T-helper 2 cell treated with Interferon-gamma antibody and Interleukin-4, amounts not matched to agents 100 ng/mL and 5 ng/mL, for 36 hours (primary cell): ENCODE measurements at regions not wholly inside any gene's neighbourhood (a gene's known extent, or its start where the extent isn't known, plus 50 kb on each side); places are given as distances from the start of the nearest gene placed in this dataset.
"Not testable (repeated sequence)": the region's sequence is repeated elsewhere in the genome, so short reads cannot be mapped to it uniquely, and the experiment has no call there.

Experiments
- intact Hi-C: fragments of 100-400 bp; cut with micrococcal nuclease; formaldehyde crosslinking; loops from one replicate; pipeline ENCODE4 v1.15.1; 2023

DNA sequence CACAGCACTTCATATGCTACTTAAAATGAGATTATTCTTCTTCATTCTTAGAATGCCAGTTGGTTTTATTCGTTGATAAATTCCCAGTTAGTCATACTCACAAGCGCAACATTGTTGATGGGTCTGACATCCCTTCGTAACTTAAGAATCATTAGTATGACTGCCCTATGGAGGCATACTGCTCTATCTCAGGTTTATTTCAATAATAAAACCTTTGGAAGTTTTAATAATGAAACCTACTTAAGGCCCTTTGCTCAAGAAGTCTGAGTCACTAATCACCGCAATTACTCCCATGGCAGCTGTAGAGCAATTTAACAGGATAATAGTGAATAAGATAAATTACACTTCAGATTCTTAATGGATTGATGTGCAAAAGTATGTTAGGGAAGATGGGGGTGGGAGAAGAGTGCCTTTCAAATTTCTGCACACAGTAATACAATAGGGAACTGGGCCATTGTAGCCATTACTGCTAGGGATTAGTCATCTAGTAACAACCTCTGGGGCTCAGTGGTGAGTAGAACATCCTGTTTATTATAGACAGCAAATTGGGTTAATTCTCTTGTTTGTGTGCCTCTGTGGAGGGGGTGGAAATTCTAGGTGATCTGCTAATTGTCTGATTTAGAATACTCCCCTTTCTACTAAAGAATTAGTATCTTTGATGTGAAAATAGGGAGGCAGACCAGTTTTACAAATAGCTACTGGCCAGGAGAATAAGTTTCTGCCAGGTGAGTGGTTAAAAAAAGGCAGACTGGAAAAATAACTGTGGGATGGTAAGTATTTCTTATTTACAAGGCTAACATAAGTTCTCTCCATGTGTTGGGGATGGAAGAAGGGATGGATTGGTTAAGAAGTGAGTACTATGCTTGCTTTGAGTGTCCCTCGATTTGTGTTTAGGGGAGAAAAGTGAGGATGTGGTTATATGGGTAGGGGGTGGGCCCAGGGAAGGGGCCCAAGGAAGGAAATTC is 74.5 kb upstream of the VKORC1L1 start:
- intact Hi-C loops, result no loop called here

DNA sequence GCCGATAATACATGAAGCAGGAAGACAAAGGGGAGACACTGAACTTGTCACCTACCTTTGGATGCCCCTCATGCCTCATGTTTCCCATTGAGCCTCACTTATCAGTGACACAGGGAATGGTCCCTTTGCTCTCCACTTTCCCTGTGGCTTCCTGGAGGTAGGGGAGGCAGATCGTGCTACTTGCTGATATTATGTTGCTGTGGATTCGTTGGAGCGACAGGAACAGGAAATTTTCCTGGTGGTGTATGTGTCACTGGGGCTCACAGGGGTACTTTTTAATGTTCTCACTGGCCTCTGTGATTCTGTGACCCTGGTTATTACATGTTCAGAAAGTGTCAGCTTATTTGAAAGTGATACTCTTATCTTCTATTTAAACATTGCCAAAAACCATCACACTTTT is 72.7 kb upstream of the VKORC1L1 start:
- intact Hi-C loops, result not testable (repeated sequence)

DNA sequence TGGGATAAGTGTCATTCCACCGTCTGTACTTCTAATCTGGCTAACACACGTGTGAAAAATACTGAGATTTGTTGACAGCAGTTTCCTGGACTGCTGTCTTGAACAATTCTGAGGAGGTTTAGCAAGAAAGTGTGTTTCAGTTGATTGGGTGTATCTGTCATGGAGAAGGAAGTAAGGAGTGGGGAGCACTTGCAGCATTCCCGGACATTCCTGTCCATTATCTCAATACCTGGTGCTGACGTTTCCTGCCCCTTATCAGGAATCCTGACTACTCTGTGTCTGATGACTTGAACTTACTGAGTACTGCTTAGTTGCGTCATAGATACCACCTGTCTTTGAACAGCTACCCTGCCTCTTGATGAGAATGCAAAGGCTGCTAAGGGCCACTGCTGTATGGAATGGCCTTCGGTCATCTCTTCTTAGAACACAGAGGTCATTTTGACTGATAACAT is 72.0 kb upstream of the VKORC1L1 start:
- intact Hi-C loops, result no loop called here

DNA sequence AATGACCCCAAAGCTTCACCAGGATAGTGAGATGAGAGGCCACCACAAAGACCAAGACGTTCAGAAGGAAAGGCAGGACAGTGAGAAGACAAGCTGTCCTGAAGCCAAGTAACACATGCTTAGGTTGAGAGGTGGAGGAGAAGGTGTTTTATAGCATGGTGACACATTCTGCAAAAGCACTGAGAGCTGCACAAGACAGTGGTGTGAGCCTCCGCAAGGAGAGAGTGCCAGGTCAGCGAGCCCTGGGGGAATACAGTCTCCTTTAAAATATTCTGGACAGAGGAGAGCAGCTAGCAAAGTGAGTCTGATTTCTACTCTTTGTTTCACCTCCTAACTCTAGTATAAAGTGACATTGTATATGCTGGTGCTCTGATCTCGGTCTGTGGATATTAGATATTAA is 68.0 kb upstream of the VKORC1L1 start:
- intact Hi-C loops, result no loop called here

DNA sequence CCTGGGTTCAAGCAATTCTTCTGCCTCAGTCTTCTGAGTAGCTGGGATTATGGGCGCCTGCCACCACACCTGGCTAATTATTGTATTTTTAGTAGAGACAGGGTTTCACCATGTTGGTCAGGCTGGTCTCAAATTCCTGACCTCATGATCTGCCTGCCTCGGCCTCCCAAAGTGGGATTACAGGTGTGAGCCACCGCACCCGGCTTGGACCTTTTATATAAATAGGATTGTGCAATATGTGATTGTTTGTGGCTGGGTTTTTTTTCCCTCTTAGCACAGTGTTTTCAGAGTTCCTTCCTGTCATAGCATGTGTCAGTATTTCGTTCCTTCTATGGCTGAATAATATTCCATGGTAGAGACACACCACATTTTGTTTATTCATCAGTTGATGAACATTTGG is 65.8 kb upstream of the VKORC1L1 start:
- intact Hi-C loops, result not testable (repeated sequence)

DNA sequence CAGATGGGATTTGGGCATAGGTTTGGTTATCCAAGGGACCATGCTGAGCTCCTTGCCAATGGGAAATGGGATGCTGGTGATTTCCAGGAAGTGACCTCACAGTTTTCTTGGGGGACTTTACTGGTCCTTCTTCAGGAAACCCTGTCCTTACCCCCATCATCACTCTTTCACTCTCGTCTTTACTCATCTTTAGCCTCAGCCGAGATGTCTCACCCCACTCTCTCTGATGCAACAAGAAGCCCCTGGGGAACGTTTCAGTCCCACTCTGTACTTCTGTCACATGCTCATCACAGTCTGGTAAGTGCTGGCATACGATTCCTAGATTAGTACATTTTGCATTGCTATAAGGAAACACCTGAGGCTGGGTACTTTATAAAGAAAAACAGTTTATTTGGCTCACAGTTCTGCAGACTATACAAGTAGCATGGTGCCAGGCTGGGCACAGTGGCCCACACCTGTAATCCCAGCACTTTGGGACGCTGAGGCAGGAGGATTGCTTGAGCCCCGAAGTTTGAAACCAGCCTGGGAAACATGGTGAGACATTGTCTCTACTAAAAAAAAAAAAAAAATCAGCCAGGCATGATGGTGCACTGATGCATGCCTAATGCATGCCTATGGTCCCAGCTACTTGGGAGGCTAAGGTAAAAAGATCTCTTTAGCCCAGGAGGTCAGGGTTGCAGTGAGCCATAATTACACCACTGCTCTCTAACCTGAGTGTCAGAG is 63.5 kb upstream of the VKORC1L1 start:
- intact Hi-C loops, result no loop called here

DNA sequence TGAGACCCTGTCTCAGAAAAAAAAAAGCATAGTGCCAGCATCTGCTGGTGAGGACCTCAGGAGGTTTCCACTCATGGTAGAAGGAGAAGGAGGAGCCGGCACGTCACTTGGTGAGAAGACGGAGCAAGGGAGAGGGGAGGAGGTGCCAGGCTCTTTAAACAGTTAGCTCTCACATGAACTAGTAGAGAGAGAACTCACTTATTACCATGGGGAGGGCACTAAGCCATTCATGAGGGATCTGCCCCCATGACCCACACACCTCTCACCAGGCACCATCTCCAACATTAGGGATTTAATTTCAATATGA is 62.9 kb upstream of the VKORC1L1 start:
- intact Hi-C loops, result no loop called here

DNA sequence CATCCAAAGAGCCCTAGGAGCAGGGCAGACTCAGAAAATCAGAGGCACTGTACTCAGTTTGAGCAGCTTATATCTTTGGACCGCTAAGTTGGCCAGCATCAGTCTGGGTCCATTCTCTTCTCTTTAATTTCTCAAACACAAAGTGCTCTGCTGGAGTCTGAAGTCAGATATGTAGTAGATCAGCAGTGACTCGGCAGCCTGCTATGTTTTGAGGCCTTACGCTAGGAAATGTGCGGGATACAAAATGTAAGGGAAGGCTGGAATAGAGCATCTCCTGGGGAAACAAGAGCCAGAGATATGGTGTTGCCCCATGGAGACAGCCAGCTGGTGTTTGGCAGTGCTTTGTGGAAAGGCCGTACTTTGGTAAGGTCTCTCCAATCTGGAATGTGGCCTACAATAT is 60.6 kb upstream of the VKORC1L1 start:
- intact Hi-C loops, result no loop called here

DNA sequence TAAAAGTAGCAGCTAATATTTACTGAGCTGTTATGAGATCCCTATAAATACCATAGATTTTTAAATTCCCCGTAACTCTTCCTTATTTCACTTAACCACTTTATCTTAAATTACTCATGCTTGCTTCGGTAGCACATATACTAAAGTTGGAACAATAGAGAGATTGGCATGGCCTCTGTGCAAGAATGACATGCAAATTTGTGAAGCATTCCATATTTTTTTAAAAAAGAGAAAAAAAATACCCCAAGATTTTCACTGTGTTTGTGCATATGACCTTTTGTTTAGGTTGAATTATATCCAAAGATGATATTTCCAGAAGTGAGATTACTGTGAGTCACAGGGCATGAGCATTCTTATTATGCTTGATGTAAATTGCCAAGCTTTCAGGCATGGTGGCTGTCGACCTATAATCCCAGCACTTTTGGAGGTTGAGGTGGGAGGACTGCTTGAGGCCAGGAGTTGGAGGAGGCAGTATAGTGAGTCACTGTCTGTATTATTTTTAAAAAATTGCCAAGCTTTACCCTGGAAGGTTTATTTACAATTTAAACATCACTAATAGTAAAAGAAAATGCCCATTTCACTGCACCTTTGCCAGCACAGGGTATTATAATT is 58.2 kb upstream of the VKORC1L1 start:
- intact Hi-C loops, result not testable (repeated sequence)

DNA sequence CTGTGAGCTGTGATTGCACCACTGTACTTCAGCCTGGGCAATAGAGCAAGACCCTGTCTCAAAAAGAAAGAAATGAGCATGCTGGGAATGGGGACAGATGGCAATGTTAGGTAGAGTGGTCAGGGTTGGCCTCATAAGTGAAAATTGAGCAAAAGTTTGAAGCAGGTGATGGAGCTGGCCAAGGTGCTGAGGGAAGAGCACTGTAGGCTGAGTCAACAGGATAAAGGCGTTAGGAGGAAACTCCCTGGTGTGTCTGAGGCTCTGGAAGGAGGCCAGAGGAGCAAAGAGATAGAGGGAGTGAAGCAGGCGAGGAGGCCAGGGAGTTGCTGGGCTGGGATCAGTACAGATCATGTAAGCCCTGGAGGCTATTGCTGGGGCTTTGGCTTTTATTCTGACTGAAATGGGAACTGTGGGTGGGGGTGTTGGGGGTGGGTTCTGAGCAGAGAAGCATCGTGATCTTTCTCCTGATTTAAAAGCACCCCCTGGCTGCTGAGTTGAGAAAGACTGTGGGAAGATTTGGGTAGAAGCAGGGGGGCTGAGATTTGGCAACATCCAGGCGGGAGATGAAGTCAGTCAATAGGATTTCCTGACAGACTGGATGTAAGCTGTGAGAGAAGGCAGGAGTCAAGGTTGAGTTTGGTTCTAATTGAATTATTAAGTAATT is 52.5 kb upstream of the VKORC1L1 start:
- intact Hi-C loops, result no loop called here
